NCI-H187 treated with DMSO at 0.1 percent for 48 hours (cell line): ENCODE measurements at regions not wholly inside any gene's neighbourhood (a gene's known extent, or its start where the extent isn't known, plus 50 kb on each side); places are given as distances from the start of the nearest gene placed in this dataset.
"Not testable (repeated sequence)": the region's sequence is repeated elsewhere in the genome, so short reads cannot be mapped to it uniquely, and the experiment has no call there.

Experiments
- DNase-seq: peaks from one replicate; lab custom pipeline; 2025; lab: John Stamatoyannopoulos, UW

GRCh38 chr1:91207691-91208090 is 185.9 kb upstream of the ZNF644 start:
- not testable (repeated sequence) for DNase-seq

DNA sequence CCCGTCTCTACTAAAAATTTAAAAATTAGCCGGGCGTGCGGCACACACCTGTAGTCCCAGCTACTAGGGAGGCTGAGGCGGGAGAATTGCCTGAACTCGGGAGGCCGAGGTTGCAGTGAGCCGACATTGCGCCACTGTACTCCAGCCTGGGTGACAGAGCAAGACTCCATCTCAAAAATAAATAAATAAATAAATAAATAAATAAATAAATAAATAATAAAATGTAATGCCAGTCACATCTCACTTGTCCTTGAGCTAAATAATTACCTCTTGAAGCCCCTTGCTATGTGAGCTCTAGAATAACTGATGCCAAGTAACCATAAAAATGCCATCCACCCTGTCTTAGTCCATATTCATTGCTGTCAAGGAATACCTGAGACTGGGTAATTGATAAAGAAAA is 182.3 kb upstream of the ZNF644 start:
- not testable (repeated sequence) for DNase-seq

DNA sequence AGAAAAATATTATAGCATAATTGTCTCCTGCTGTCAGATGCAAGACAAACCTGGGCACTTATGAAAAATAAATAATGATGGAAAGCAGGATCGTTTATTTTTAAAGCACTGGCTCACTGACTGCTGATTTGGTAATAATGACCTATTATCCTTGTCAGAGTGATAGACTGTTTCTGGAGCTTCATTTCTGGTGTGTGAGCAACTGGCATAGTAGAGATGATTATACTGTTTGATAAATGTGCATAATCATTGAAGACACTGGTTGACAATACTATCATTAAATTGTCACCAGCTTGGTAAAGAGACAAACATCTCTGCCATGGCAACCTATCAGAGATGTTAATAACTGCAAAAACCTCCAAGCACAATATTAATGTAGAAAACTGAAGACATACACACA is 179.9 kb upstream of the ZNF644 start:
- DNase-seq, result no peak

DNA sequence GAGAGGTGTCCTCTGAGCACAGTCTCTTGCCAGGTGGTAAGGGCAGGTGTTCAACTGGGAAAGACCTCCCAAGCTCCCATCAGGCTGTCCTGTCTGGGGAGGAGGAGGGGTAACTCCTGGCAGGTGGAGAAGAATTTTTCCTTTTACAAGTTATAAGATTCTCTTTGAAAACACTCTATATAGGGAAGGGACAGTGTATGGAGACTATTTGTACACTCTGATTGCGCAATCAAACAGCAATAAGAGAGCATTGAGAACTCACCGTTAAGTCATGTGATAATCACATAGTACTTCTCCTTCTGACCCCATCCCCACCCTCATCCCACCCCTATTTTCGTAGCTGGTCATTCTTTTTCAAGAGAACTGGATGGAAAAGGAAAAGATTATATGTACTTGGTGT is 179.3 kb upstream of the ZNF644 start:
- no peak for DNase-seq

- DNase-seq, result no peak
These were observed 178.8 kb upstream of the ZNF644 start for GRCh38 chr1:91200675-91201074.

- no peak for DNase-seq
These were observed 178.2 kb upstream of the ZNF644 start for GRCh38 chr1:91199988-91200387.

DNA sequence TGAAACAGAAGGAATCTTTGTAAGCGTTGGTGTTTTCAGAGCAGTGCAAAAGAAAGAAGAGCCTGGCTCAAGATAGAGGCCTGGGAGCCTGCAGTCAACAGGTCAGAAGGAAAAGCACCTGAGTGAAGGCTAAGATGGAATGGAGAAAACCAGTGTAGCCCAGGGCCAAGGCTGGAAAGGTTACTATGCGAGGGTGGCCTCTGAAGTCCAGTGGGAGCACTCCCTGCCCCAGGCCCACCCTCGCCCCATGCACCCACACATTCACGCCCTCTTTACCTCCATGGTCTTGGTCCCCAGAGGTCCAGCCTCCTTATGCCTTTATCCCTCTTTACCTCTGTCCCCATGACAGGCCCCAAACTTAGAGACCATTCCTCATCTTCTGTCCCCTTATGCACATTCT is 169.2 kb upstream of the ZNF644 start:
- no peak for DNase-seq

- DNase-seq, result no peak
These were observed 167.3 kb upstream of the ZNF644 start for GRCh38 chr1:91189096-91189495.

- not testable (repeated sequence) for DNase-seq
These were observed 161.0 kb upstream of the ZNF644 start for GRCh38 chr1:91182807-91183206.

DNA sequence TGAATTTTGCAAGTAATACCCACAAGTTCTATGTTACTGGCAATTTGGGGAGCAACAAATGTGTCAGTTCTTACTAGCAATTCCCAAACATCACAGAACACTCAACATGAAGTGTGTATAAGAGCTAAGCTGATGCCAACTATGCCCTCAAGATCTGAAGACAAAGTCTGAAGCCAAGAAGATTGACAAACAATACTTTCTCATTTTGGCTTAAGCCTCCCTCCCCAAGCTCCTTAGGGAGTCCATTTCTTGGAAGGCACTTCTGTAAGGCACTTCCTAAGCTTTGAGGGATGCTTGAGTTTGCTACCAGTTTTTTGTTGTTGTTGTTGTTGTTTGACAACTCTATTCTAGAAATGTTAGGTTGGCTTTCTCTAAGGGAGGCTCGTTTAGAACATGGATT is 154.4 kb upstream of the ZNF644 start:
- DNase-seq, result no peak

DNA sequence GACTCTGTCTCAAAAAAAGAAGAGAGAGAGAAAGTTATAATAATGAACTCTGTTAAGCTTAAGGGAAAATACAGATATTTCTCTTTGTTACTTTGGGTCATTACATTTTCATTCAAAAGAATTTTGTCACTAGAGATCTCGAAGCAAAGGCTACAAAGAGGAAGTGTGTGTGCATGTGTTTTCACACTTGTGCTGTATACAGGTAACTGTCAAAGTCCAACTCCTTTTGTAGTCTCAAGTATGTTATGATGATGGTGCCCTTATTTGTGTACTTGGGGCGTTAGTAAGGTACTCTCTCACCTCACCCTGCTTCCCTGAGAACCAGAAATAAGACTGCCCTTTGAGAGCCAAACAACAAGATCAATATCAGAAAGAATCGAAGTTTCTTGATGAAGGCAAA is 152.9 kb upstream of the ZNF644 start:
- DNase-seq, result no peak

GRCh38 chr1:91173346-91173890 is 151.6 kb upstream of the ZNF644 start:
- DNase-seq, result no peak

- DNase-seq, result no peak
These were observed 150.7 kb upstream of the ZNF644 start for GRCh38 chr1:91172541-91172940.

DNA sequence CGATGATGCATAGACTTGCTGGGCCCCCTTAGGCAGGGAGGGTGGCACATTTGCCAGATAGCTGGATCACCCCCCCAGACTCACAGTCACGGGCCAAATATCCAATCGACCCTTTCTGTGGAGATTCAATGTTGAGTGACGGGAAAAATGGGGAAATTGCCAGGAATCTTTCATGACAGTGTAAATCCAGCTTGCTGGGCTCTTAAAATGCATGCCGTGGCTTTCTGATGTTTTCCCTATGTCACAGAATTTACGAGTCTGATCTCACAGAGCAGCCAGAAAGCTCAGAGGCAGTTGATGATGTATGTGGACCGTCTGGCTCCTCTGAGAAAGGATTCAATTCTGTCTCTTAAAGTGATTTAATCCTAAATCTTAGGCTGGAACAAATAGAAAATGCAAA is 150.1 kb upstream of the ZNF644 start:
- DNase-seq, result no peak

- DNase-seq, result no peak
These were observed 148.7 kb upstream of the ZNF644 start for GRCh38 chr1:91170571-91170970.

DNA sequence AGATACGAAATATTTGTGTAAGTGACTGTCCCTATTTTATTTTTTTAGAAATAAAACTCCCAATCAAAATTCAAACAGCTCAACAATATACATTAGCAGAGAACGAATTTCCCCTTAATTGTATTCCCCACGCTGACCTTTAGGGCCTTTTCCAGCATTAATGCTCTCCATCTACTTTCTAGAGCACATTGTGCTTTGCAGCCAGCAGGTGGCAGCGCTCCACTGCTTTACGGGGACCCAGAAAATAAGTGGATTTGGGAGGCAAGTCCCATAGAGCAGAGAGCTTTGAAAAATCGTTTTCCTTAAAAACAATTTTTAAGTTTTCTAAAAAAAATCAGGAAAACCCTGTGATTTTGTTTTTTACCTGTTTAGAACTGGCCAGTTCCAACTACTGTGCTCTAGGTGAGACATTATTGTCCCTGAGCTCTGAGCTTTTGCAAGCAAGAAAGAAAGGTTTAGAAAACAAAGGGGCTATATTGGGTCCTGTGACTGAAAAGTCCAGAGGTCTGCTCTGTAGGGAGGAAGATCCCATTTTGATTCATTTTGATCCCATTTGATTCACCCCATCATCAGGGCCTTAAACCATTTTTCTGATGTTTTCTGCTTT is 144.4 kb upstream of the ZNF644 start:
- DNase-seq, result no peak

DNA sequence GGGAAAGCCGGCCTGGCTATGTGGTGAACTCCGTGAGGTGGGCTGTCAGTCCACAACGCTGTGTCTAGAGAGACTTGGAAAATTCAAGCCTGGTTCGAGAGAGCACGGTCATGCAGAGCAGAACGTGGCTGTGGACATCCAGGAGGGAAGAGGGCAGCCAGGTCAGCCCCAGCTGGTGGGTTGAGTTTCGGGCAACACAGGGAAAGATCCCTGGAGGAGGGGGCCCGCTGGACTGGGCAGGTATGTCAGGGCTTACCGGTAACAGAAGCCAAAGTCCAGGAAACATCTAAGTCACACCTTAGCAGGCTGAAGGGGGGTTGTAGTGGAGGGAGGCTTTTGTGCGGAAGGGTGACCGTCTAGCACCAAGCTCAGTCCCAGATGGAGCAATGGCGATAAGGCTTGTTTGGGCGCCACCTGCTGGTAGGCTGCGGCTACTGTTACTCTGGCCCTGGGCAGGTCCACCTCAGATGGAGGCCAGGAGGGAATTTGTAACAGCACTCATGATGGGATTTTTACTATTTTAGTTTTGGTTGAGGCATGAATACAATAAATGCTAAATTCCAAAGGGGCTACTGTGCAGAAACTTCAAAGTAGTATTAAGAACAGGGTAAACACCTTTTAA is 143.3 kb upstream of the ZNF644 start:
- DNase-seq, result peak; percentile 7

DNA sequence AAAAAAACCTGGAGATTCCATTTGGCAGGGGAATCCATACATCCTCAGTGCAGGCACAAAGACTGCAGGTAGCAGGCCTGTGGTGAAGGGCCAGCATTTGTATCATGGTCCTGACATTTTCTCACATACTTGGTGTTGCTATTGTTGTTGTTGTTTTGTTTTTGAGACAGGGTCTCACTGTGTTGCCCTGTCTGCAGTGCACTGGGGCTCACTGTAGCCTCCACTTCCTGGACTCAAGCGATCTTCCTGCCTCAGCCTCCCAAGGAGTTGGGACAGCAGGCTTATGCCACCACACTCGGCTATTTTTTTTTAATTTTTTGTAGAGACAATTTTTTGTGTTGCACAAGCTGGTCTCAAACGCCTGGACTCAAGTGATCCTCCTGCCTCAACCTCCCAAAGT is 140.8 kb upstream of the ZNF644 start:
- DNase-seq, result no peak

DNA sequence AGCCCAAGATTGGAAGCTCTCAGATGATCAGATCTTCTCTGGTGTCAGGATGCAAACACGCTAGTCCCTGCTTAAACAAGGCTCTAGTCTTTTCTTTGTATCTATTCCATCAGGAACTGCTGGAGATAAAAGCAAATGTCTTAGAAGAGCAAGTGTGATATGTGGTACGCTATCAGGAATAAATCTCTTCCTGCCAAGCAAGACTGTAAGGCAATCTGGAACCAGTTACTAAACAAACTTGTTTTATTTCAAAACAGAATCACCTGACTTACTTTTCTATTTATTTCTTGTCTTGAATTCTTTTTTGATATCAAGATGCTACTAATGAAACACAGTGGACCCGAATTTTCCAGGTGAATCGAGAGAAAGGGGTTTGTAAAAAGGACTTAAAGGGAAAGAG is 139.9 kb upstream of the ZNF644 start:
- DNase-seq, result no peak

DNA sequence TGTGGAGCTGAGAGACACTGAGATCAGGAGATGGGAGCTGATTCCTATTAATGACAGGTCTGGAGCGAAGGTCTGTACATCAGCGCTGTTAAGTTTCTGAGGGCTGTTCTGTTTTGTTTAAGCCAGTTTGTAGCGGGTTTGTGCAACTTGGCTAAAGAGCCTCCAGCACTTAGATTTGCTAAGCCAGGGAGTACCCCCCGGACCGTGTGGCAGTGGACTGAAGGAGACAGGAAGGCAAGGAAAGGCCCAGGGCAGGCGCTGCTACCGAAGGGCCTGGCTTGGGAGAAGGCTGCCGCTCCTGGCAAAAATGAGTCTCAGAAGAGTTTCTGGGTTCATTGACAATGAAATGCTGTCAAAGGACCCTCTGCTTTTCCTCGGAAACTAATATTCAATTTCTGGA is 139.3 kb upstream of the ZNF644 start:
- no peak for DNase-seq

DNA sequence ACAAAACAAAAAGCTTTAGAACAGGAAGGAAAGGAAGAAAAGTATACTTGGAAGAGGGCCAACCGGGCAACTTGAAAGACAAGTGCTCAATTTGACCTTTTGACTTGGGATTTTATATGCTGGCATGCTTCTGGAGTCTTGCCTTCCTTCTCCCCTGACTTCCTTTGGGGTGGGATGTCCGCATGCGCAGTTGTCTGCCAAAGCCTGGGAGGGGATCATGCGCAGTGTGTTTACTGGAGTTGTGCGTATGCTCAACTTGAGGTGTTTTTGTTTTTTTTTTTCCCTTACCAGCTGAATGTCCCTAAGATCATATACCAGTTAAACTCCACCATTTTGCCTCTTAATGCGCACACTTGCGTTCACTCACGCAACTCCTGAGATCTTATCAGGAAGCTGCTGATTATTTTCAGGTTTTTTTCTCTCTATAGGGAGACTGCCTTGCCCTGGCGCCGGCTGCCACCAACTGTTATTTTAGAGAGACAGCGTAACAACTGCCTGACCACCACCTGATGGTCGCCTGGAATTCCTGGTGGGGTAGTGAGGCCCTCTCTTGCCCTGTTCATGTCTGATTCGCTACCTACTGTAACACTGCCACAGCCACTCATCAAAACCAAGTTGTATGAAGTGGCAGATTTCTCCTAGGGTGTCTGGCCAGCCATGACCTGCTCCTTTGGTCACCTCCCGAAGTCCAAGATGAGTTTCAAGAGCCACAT is 138.7 kb upstream of the ZNF644 start:
- DNase-seq, result no peak

DNA sequence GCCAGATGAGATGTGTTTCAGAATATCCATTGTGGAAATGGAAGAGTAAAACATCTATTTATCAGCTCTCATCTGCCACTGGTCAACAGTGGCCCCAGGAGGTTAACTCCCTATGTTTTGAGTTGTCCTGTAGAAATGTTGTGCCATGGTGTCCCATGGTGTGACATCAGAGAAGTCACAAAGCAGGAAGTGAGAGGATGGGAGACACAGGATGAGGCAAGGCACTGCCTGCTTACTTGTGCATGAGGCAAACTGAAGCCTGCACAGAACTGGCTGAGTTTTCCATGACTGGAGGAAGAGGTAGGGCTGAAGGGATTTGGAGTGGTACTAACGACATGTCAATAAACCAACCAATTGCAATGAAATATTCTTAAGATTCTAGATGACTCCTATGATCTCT is 131.5 kb upstream of the ZNF644 start:
- DNase-seq, result no peak

DNA sequence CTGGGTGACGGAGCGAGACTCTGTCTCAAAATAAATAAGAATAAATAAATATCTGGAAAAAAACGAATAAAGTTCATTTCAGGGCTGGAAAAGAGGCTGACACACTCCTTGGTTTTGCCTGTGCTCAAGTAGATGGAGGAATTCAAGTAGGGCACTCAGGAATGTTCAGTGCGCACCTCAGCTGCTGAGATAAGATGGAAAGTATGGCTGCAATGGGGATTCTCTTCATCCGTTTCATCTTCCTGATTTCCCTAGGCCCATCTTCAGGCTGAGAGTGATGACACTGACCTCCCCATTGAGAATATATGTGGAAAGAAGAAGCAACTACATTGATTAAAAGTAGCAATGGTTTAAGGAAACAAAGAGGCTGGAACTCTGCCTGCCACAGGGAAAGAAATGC is 130.5 kb upstream of the ZNF644 start:
- DNase-seq, result no peak
